Stimulated activated CD4-positive, alpha-beta T cell treated with anti-CD3 and anti-CD28 coated beads, Interleukin-12 subunit alpha, Interleukin-12 subunit beta, amount 100 ng/mL, for 24 hours (primary cell): ENCODE measurements at regions not wholly inside any gene's neighbourhood (a gene's known extent, or its start where the extent isn't known, plus 50 kb on each side); places are given as distances from the start of the nearest gene placed in this dataset.

ENCODE experiments used
- DNase-seq, 2 experiments: peaks; one replicate each; pipeline ENCODE4 v3.0.0-alpha.2; 2020; ENCODE audit warnings: low read depth in 2 of 2

GRCh38 chr9:81193362-81194339, 495.7 kb downstream of the TLE1 start:
- no peak for DNase-seq

- DNase-seq: no peak
These were observed 498.1 kb downstream of the TLE1 start for GRCh38 chr9:81191222-81191621.

- no peak for DNase-seq
These were observed 498.7 kb downstream of the TLE1 start for GRCh38 chr9:81190659-81191058.

DNA sequence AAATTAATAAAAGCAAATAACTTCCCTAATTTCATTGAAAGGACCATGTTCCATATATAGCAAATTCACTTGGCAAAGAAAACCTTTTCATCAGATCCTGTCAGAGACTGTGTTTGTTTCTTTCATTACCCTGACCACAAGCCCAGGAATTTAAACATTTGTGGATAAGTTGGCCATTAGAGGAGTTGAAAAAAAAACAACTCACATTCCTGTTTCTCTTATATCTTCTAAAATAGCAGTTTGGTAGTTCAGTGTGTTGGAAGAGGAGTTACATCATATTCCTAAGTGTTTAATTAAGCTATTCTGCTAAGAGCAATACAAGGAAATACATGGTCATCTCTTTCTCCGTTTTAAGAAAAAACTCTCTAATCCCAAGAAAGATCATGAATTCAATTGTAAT, 505.6 kb downstream of the TLE1 start:
- no peak for DNase-seq

DNA sequence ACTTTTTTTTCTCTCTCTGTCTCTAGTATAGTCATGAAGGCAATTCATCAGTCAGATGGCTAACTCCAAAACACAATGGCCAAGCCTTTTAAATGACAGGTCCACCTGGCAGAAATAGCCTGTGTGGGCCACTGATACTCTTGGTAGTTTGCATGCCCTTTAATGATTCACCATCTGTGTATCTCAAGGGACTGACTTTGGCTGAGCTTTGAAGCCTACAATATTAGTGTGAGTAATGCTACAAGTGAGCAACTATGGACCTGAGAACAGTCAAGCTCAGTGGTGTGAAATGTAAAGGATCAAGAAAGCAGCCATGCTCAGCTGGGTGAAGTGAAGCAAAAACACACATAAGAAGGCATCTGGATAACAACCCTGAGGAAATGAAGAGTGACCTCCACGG, 506.9 kb downstream of the TLE1 start:
- DNase-seq: no peak

GRCh38 chr9:81174023-81174422, 515.3 kb downstream of the TLE1 start:
- no peak for DNase-seq

DNA sequence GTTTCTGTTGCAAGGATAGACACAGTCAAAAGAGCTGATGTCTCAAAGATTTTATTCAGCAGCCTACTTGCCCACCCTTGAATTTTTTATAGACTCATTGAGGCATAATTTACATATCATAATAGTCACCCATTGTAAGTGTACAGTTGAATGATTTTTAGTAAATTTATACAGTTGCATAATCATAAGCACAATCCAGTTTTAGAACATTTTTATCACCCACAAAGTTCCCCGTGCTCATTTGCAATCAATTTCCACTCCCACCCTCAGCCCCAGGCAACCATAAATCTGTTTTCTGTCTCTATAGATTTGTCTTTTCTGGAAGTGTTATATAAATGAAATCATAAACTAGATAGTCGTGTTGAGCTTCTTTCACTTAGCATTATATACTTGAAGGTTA, 517.7 kb downstream of the TLE1 start:
- no peak for DNase-seq

DNA sequence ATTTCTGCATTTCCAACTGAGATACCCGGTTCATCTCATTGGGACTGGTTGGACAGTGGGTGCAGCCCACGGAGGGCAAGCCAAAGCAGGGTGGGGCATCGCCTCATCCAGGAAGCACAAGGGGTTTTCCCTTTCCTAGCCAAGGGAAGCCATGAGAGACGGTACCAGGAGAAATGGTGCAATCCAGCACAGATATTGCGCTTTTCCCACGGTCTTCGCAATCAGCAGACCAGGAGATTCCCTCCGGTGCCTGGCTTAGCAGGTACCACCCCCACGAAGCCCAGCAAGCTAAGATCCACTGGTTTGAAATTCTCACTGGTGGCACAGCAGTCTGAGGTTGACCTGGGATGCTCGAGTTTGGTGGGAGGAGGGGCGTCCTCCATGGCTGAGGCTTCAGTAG, 527.0 kb downstream of the TLE1 start:
- DNase-seq: no peak

DNA sequence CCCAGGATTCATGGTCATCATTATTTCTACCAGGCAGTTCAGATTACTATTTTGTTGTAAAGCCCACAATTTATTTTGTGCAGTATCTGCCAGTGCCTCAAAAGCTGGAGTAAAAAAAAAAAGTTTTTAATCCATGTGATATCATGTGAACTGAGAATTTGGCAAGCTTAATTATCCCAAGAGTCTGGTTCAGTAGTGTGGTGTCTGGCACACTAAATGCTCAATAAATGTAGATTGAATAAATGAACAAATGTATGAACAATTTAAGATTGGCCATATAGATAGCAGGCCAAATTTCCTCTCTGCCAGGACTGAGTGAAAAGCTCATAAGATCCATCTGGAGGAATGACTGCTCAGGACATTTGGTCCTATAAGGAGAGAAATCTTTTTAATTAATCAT, 533.0 kb downstream of the TLE1 start:
- no peak for DNase-seq

- DNase-seq: no peak
These were observed 539.2 kb downstream of the TLE1 start for GRCh38 chr9:81150016-81150625.

DNA sequence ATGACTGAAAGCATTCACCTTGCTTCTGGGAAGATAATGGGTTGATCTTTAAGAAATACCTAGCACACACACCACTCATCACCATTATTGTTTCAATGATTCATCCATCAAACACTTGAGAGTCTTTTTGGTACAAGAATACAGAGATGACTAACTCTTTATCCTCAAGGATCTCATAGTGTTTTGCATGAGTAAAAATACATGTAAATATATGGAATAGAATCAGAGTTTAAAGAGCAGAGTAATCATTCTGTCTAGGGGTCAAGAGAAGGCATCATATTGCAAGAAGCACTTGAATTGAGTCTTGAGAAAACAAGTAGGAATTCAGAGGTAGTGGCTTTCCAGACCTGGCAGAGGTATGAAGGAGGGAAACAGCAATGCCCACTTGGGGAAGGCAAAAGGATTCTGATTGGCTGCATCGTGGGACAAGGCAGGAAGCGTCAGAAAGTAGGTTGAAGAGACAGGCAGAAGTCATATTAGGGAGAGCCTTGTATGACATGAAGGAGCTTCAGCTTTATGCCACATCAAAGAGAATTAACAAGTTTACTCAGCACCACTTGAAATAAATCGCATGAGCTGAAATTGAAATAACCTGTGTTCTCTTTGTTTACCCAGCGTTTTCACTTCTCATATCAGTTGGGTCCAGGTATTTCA, 542.5 kb downstream of the TLE1 start:
- no peak for DNase-seq

- no peak for DNase-seq
These were observed 543.1 kb downstream of the TLE1 start for GRCh38 chr9:81146241-81146640.

DNA sequence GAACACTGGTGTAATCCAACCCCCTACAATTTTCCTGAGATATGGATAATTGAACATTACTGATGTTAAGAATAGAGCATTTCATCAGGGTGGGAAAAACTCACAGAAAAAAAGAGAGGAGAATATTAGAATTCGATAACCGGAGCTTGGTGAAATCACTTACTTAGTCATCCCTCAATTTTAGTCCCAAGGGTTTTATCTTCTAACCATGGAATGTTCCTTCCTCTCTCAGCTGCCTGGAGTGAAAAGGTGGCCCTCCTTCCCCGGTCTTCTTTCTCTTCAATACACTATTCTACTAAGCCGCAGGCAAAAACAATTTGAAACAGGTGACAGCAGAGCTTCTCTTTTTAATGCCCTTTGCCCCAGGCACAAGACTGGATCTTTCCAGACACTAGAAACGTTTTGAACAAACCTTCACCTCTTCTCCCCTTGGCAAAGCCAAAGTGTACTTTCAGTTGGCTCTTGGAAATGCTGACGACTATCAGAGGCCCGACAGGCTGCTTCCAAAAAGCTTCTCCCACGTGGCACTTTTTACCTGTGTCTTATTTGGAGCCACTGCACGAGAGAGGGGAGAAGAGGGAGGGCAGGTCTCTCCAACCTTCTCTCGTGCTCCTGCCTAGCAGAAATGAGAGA, 543.9 kb downstream of the TLE1 start:
- DNase-seq: no peak

GRCh38 chr9:81141961-81142360, 547.4 kb downstream of the TLE1 start:
- no peak for DNase-seq

DNA sequence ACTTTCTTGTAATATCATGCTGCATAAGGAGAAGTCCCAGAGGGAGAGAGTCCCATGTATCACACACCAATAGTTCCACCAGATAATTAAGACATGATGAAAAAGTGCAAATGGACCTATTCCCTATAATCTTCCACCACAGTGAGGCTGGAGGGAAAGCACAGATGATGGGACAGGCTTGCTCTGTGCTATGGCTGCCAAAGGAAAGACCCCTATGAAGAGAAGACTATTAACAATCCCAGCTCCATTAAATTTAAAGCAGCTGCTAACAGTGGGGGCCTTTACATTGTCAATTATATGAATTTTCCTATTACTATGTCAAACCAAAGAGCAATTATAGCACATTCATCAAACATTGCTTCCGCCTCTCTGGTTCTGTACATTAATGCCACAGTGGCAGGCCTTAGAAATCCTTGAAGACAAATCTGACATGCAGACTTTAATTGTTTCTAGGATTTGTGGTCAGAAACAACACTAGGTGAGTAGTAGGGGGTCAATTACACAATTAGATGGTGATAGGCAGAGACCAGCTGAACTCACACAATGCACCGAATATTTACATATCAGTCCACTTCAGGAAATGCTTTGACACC, 551.3 kb downstream of the TLE1 start:
- DNase-seq: no peak

- DNase-seq: no peak
These were observed 556.6 kb downstream of the TLE1 start for GRCh38 chr9:81132796-81133195.

GRCh38 chr9:81132318-81132717, 557.0 kb downstream of the TLE1 start:
- DNase-seq: no peak

GRCh38 chr9:81128701-81129100, 560.6 kb downstream of the TLE1 start:
- DNase-seq: no peak

DNA sequence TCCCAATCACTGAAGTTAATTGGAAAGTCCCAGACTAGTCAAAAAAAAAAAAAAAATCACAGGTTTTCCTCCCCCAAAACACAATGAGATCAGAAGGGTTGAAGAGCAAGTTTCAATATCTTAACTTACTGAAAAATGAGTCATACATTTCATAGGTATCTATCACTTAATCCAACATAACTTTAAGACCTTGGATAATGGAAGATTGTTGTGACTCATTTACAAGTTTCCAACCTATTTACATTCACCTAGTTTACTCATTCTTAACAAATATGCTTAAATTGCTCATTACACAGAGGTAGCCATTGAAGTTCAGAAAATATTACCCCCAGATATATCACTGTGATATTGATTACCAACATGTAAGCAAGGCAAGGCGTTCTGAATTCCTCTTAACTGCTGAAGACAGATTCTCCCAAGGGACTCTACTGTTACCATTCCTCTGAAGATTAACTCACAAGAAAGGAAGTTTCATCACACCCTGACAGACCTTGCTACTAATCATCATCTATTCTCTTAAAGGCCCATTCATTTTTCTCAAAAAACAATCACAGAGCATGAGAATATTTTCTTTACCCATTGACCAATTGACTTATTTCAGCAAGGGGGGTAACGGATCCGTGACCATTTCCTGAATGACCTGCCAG, 563.8 kb downstream of the TLE1 start:
- DNase-seq: no peak

- no peak for DNase-seq
These were observed 565.8 kb downstream of the TLE1 start for GRCh38 chr9:81123526-81123925.

- no peak for DNase-seq
These were observed 566.6 kb downstream of the TLE1 start for GRCh38 chr9:81122749-81123148.
